ENCODE measurements at regions not wholly inside any gene's neighbourhood (a gene's known extent, or its start where the extent isn't known, plus 50 kb on each side); places are given as distances from the start of the nearest gene placed in this dataset.

DNA sequence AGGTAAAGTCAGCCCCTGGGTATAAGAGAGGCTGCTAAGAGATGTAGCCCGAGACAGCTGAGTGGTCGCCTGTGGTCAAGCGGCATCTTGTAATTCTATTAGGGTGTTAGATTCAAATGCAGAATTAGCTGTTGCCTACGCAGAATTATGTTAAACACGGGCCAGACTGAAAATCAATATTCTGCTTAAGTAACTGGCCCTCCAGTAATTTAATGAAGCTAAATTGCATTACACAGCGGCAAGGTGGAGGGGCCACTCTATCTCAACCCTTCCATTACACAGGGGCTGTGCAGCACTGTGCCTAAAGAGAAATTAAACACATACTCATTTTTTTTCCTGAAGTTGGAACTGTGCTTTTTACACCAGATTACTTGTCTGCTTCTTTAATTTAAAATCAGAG, 448.5 kb upstream of the MGMT start:
- Histone ChIP-seq H3K9ac (no peak overlapping the region), H3K4me1 (ENCODE audit: control insufficient read depth in 1 of 2, insufficient read depth in 2 of 2, low read depth in 1 of 2, low read length in 1 of 2) (peaks cover 0 to 5% of the 10 kb centered on the region in 2 experiments; a peak in 1 of 4 replicates), H2AFZ (ENCODE audit: low read depth) (no peak overlapping the region), H3K27ac (ENCODE audit: low read depth in 2 of 2, low read length in 1 of 2) (no peak overlapping the region), H3K27me3 (ENCODE audit: insufficient read depth) (no peaks in the 10 kb centered on the region), H3K4me3 (ENCODE audit: low read depth in 2 of 2, low read length in 1 of 2) (no peak overlapping the region), H3K36me3 (replicated peaks in 1 of 2; ENCODE audit: control insufficient read depth in 1 of 2, insufficient read depth in 2 of 2, low read length in 1 of 2) (no peaks in the 10 kb centered on the region), H3K79me2 (ENCODE audit: insufficient read depth) (no peaks in the 10 kb centered on the region), H3K4me2 (no peak overlapping the region), H4K20me1 (ENCODE audit: insufficient read depth) (no peaks in the 10 kb centered on the region), H3F3A (replicated peaks; ENCODE audit: insufficient read depth) (no peaks in the 10 kb centered on the region), H3K9me2 (no peaks in the 10 kb centered on the region), H3K9me3 (no peaks in the 10 kb centered on the region)
- peak; percentile 36 for DNase-seq
- POLR2A ChIA-PET = no interaction called here
- TF ChIP-seq, protein P1, sequence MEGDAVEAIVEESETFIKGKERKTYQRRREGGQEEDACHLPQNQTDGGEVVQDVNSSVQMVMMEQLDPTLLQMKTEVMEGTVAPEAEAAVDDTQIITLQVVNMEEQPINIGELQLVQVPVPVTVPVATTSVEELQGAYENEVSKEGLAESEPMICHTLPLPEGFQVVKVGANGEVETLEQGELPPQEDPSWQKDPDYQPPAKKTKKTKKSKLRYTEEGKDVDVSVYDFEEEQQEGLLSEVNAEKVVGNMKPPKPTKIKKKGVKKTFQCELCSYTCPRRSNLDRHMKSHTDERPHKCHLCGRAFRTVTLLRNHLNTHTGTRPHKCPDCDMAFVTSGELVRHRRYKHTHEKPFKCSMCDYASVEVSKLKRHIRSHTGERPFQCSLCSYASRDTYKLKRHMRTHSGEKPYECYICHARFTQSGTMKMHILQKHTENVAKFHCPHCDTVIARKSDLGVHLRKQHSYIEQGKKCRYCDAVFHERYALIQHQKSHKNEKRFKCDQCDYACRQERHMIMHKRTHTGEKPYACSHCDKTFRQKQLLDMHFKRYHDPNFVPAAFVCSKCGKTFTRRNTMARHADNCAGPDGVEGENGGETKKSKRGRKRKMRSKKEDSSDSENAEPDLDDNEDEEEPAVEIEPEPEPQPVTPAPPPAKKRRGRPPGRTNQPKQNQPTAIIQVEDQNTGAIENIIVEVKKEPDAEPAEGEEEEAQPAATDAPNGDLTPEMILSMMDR (IDR thresholded peaks at IDR 0.05) = no peak
- TF ChIP-seq YY1 (IDR thresholded peaks at IDR 0.05; ENCODE audit: low read depth) (no peak), NFIC (IDR thresholded peaks at IDR 0.05; ENCODE audit: borderline replicate concordance) (no peak), RFX5 (IDR thresholded peaks at IDR 0.05; ENCODE audit: low read length) (no peak), USF1 (IDR thresholded peaks at IDR 0.05; ENCODE audit: borderline replicate concordance, low read depth) (no peak), MEF2A (IDR thresholded peaks at IDR 0.05; ENCODE audit: borderline replicate concordance, low read depth) (no peak), SIN3A (IDR thresholded peaks at IDR 0.05; ENCODE audit: borderline replicate concordance, low read depth, low read length) (no peak), ZBTB33 (IDR thresholded peaks at IDR 0.05; ENCODE audit: borderline replicate concordance, low read depth) (no peak), TAF1 (IDR thresholded peaks at IDR 0.05; ENCODE audit: borderline replicate concordance, low read depth, low read length) (no peak), EZH2phosphoT487 (IDR thresholded peaks at IDR 0.05; ENCODE audit: borderline replicate concordance, low read depth) (no peak), GABPA (IDR thresholded peaks at IDR 0.05; ENCODE audit: low read depth) (no peak), GATA2 (CRISPR knock-in tag; IDR thresholded peaks at IDR 0.05) (no peak), FOSL2 (IDR thresholded peaks at IDR 0.05; ENCODE audit: borderline replicate concordance, low read depth) (no peak), CHD2 (IDR thresholded peaks at IDR 0.05; ENCODE audit: low read length, partially characterized antibody) (no peak)
- TF ChIP-seq, protein P2, sequence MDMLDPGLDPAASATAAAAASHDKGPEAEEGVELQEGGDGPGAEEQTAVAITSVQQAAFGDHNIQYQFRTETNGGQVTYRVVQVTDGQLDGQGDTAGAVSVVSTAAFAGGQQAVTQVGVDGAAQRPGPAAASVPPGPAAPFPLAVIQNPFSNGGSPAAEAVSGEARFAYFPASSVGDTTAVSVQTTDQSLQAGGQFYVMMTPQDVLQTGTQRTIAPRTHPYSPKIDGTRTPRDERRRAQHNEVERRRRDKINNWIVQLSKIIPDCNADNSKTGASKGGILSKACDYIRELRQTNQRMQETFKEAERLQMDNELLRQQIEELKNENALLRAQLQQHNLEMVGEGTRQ (IDR thresholded peaks at IDR 0.05; ENCODE audit: borderline replicate concordance, low read depth, low read length) = no peak
- CTCF ChIA-PET = interaction anchor here (0.6 to 3.8 kb wide), 5 partner anchors 9 to 952 kb away, joined by 3 to 16 read pairs (median 4); no protein-coding TSS in a partner anchor
- WGBS (ENCODE audit: low lambda C conversion rate) = 10% methylated on average over 6 of the region's 6 CpGs
